GM12875 (cell line): ENCODE measurements at regions not wholly inside any gene's neighbourhood (a gene's known extent, or its start where the extent isn't known, plus 50 kb on each side); places are given as distances from the start of the nearest gene placed in this dataset.
"Not testable (repeated sequence)": the region's sequence is repeated elsewhere in the genome, so short reads cannot be mapped to it uniquely, and the experiment has no call there.

Experiments used
- H3K4me3 ChIP-seq: one replicate; pipeline ENCODE4 v1.5.1; 2011; ENCODE audit warnings: low read depth, low read length, control low read depth

- not testable (repeated sequence) for H3K4me3 ChIP-seq
Measured at GRCh38 chr1:120241868-120242267, 65.5 kb upstream of the SEC22B start.

- H3K4me3 ChIP-seq = not testable (repeated sequence)
Measured at GRCh38 chr1:120240181-120240580, 63.9 kb upstream of the SEC22B start.

GRCh38 chr1:120239351-120239750 is 63.0 kb upstream of the SEC22B start:
- H3K4me3 ChIP-seq = not testable (repeated sequence)

GRCh38 chr1:120238867-120239266 is 62.5 kb upstream of the SEC22B start:
- H3K4me3 ChIP-seq = not testable (repeated sequence)

- H3K4me3 ChIP-seq = not testable (repeated sequence)
Measured at GRCh38 chr1:120233661-120234018, 57.3 kb upstream of the SEC22B start.

GRCh38 chr1:120232834-120233660 is 56.7 kb upstream of the SEC22B start:
- not testable (repeated sequence) for H3K4me3 ChIP-seq

- not testable (repeated sequence) for H3K4me3 ChIP-seq
Measured at GRCh38 chr1:120229835-120230234, 53.5 kb upstream of the SEC22B start.
